ENCODE measurements at regions not wholly inside any gene's neighbourhood (a gene's known extent, or its start where the extent isn't known, plus 50 kb on each side); places are given as distances from the start of the nearest gene placed in this dataset.

- CTCF ChIA-PET, result no interaction called here
- WGBS (ENCODE audit: insufficient coverage, insufficient replicate concordance, low lambda C conversion rate, missing lambda C conversion rate), result 13% methylated on average over 3 of the region's 3 CpGs
- no peak for FAIRE-seq
Observed at GRCh38 chr20:17066902-17067301, 159.9 kb upstream of the PCSK2 start.

DNA sequence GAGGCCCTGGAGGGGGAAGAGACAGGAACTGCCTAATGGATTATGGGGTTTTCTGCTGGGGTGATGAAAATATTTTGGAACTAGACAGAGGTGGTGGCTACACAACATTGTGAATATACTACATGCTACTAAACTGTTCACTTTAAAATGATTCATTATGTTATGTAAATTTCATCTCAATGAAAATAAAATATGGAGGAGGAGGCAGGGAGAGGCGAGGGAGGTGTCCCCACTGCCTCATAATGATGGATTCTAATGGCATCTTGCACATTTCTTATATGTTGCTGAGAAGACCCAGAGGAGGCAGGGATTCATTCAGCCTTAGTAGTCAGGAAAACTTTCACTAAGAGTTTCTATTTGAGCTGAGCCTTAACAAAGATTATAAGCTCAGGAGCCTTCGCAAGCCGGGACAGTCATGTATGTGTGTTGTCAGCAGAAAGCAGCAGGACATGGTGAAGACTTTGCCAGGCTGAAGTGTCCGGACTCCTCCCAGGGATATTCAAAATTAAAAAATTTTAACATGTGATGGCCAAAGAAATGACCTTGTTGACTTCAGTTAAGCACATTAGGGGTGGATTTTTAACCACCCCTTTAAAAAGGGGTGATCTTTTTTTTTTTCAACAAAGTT lies 158.6 kb upstream of the PCSK2 start:
- no peaks in the 10 kb centered on the region for H3K9me3 ChIP-seq (replicated peaks; ENCODE audit: control insufficient read depth, insufficient read depth, low read length)
- no peaks in the 10 kb centered on the region for H3K36me3 ChIP-seq (ENCODE audit: control insufficient read depth in 2 of 2, insufficient read depth in 2 of 2, low read length in 1 of 2)
- no peaks in the 10 kb centered on the region for H4K20me1 ChIP-seq (ENCODE audit: control insufficient read depth, insufficient read depth)
- DNase-seq (ENCODE audit: low read depth, low spot score) (no peak), FAIRE-seq (no peak), ATAC-seq (no peak)
- H3K79me2 ChIP-seq (ENCODE audit: control insufficient read depth, insufficient read depth, low read length), result no peaks in the 10 kb centered on the region
- intact Hi-C loops (cut with micrococcal nuclease; ENCODE audit: unreplicated experiment), result no loop called here
- H3K9ac ChIP-seq (ENCODE audit: control insufficient read depth, insufficient read depth, low read length), result no peak overlapping the region
- in situ Hi-C loops (cut with MboI), result loop anchor here (25.0 kb wide), 1 partner anchor 169 kb away; the partner anchor contains the start of gene PCSK2
- no peak overlapping the region for H3K4me2 ChIP-seq (ENCODE audit: control insufficient read depth, insufficient read depth)
- ChIA-PET POLR2A (no interaction called here), RAD21 (ENCODE audit: unreplicated experiment) (no interaction called here), SMC1A (ENCODE audit: uncharacterized antibody, unreplicated experiment) (no interaction called here), CTCF (no interaction called here)
- 45% methylated on average over 4 of the region's 4 CpGs for WGBS (ENCODE audit: insufficient coverage, insufficient replicate concordance, low lambda C conversion rate, missing lambda C conversion rate)
- no peaks in the 10 kb centered on the region for H3K4me1 ChIP-seq (ENCODE audit: control insufficient read depth, insufficient read depth, low read length)
- no TSS peak for BruUV-seq (replicated peaks)
- H3K27ac ChIP-seq (ENCODE audit: control insufficient read depth, insufficient read depth), result no peak overlapping the region
- no peak overlapping the region for H3K4me3 ChIP-seq
- H3K27me3 ChIP-seq (replicated peaks in 1 of 2; ENCODE audit: control insufficient read depth in 2 of 2, insufficient read depth in 2 of 2, low read length in 1 of 2), result no peaks in the 10 kb centered on the region
- H2AFZ ChIP-seq (ENCODE audit: control insufficient read depth, low read depth, low read length), result no peak overlapping the region
- TF ChIP-seq, protein P1, sequence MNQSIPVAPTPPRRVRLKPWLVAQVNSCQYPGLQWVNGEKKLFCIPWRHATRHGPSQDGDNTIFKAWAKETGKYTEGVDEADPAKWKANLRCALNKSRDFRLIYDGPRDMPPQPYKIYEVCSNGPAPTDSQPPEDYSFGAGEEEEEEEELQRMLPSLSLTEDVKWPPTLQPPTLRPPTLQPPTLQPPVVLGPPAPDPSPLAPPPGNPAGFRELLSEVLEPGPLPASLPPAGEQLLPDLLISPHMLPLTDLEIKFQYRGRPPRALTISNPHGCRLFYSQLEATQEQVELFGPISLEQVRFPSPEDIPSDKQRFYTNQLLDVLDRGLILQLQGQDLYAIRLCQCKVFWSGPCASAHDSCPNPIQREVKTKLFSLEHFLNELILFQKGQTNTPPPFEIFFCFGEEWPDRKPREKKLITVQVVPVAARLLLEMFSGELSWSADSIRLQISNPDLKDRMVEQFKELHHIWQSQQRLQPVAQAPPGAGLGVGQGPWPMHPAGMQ (IDR thresholded peaks at IDR 0.05; ENCODE audit: borderline replicate concordance), result no peak
- TF ChIP-seq ZSCAN29 (IDR thresholded peaks at IDR 0.05) (no peak), ATF3 (IDR thresholded peaks at IDR 0.05; ENCODE audit: borderline replicate concordance, extremely low read depth, low read depth, low read length) (no peak), CHD4 (IDR thresholded peaks at IDR 0.05) (no peak), ZNF384 (IDR thresholded peaks at IDR 0.05; ENCODE audit: borderline replicate concordance, low read depth, low read length) (no peak), HCFC1 (IDR thresholded peaks at IDR 0.05; ENCODE audit: low read length) (no peak), SUPT20H (IDR thresholded peaks at IDR 0.05; ENCODE audit: borderline replicate concordance, control insufficient read depth, low read depth, low read length) (no peak), EP300 (IDR thresholded peaks at IDR 0.05; ENCODE audit: borderline replicate concordance in 1 of 2, control insufficient read depth in 1 of 2, low read depth in 2 of 2, low read length in 2 of 2) (no peak), MEF2A (IDR thresholded peaks at IDR 0.05; ENCODE audit: insufficient read depth, low read depth, low read length) (no peak), TCF12 (IDR thresholded peaks at IDR 0.05; ENCODE audit: low read depth, low read length) (no peak), DPF2 (IDR thresholded peaks at IDR 0.05) (no peak)

More at GRCh38 chr20:17066902-17067301, 159.9 kb upstream of the PCSK2 start:
- Histone ChIP-seq H2AFZ (ENCODE audit: control insufficient read depth, low read depth, low read length) (no peak overlapping the region), H3K27ac (ENCODE audit: control insufficient read depth, insufficient read depth) (no peak overlapping the region), H3K9me3 (replicated peaks; ENCODE audit: control insufficient read depth, insufficient read depth, low read length) (no peaks in the 10 kb centered on the region), H3K9ac (ENCODE audit: control insufficient read depth, insufficient read depth, low read length) (no peak overlapping the region), H4K20me1 (ENCODE audit: control insufficient read depth, insufficient read depth) (no peaks in the 10 kb centered on the region), H3K4me1 (ENCODE audit: control insufficient read depth, insufficient read depth, low read length) (no peaks in the 10 kb centered on the region), H3K79me2 (ENCODE audit: control insufficient read depth, insufficient read depth, low read length) (no peaks in the 10 kb centered on the region), H3K4me3 (no peak overlapping the region), H3K4me2 (ENCODE audit: control insufficient read depth, insufficient read depth) (no peak overlapping the region), H3K27me3 (replicated peaks in 1 of 2; ENCODE audit: control insufficient read depth in 2 of 2, insufficient read depth in 2 of 2, low read length in 1 of 2) (no peaks in the 10 kb centered on the region), H3K36me3 (ENCODE audit: control insufficient read depth in 2 of 2, insufficient read depth in 2 of 2, low read length in 1 of 2) (no peaks in the 10 kb centered on the region)
- DNase-seq (ENCODE audit: low read depth, low spot score), result no peak
- no TSS peak for BruUV-seq (replicated peaks)
- no peak for ATAC-seq
- TF ChIP-seq NR2C2 (IDR thresholded peaks at IDR 0.05; ENCODE audit: borderline replicate concordance, control insufficient read depth, insufficient read length, low read depth) (no peak), LARP7 (IDR thresholded peaks at IDR 0.05) (no peak), NR2C1 (IDR thresholded peaks at IDR 0.05) (no peak), E2F4 (IDR thresholded peaks at IDR 0.05; ENCODE audit: low read depth, low read length) (no peak), ZNF384 (IDR thresholded peaks at IDR 0.05; ENCODE audit: borderline replicate concordance, low read depth, low read length) (no peak), FOS (IDR thresholded peaks at IDR 0.05; ENCODE audit: borderline replicate concordance, extremely low read depth, insufficient read length) (no peak)
- intact Hi-C loops (cut with micrococcal nuclease; ENCODE audit: unreplicated experiment), result no loop called here
- in situ Hi-C loops (cut with MboI), result loop anchor here (25.0 kb wide), 1 partner anchor 170 kb away; the partner anchor contains the start of gene PCSK2
- ChIA-PET RAD21 (ENCODE audit: unreplicated experiment) (no interaction called here), SMC1A (ENCODE audit: uncharacterized antibody, unreplicated experiment) (no interaction called here), POLR2A (no interaction called here)
